Uterus (tissue), 2 donors: ENCODE measurements at regions not wholly inside any gene's neighbourhood (a gene's known extent, or its start where the extent isn't known, plus 50 kb on each side); places are given as distances from the start of the nearest gene placed in this dataset.

Experiments used
- POLR2A ChIP-seq, 2 donors: fragments of 450-650 bp; IDR thresholded peaks; one replicate each; pipeline ENCODE4 v1.6.1; 2016; ENCODE audit warnings: antibody characterized with exemption in 2 of 2, mild to moderate bottlenecking in 1 of 2, moderate library complexity in 1 of 2
- TF ChIP-seq, protein P1 (sequence below), 4 experiments: fragments of 200-600 bp in 2 of 4; fragments of 450-650 bp in 2 of 4; sonication (generic) in 2 of 4; IDR thresholded peaks; one replicate each; pipeline ENCODE4 v1.5.1; 2016 to 2019; ENCODE audit warnings: antibody characterized with exemption in 4 of 4, mild to moderate bottlenecking in 2 of 4, moderate library complexity in 1 of 4

DNA sequence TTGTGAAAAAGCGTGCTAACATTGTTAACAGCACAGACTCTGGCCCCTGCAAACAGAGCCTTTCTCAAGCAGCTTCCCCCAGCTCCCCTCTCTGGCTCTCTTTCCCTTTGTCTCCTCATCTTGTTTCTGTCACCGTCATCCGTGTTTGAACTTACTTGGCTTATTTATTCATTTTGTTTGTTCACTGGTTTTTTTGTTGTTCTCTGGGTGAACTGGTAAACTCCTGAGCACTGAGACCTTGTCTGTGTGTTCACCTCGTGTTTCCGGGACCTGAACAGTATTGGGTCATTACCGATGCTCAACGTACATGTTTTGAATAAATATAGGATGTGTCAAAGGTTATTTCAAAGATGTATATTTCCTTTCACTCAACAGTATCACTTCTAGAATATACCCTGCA lies 92.4 kb upstream of the USP29 start:
- no peak for TF ChIP-seq POLR2A (IDR thresholded peaks at IDR 0.05)
- TF ChIP-seq, protein P1, sequence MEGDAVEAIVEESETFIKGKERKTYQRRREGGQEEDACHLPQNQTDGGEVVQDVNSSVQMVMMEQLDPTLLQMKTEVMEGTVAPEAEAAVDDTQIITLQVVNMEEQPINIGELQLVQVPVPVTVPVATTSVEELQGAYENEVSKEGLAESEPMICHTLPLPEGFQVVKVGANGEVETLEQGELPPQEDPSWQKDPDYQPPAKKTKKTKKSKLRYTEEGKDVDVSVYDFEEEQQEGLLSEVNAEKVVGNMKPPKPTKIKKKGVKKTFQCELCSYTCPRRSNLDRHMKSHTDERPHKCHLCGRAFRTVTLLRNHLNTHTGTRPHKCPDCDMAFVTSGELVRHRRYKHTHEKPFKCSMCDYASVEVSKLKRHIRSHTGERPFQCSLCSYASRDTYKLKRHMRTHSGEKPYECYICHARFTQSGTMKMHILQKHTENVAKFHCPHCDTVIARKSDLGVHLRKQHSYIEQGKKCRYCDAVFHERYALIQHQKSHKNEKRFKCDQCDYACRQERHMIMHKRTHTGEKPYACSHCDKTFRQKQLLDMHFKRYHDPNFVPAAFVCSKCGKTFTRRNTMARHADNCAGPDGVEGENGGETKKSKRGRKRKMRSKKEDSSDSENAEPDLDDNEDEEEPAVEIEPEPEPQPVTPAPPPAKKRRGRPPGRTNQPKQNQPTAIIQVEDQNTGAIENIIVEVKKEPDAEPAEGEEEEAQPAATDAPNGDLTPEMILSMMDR (IDR thresholded peaks at IDR 0.05): no peak
